HG03442 (cell line): ENCODE measurements at regions not wholly inside any gene's neighbourhood (a gene's known extent, or its start where the extent isn't known, plus 50 kb on each side); places are given as distances from the start of the nearest gene placed in this dataset.
A peak's percentile ranks its signal among the peaks of the same experiment; 100 is the strongest.
"Not testable (repeated sequence)": the region's sequence is repeated elsewhere in the genome, so short reads cannot be mapped to it uniquely, and the experiment has no call there.

Experiments
- ATAC-seq: cut with Tn5 transposase; IDR thresholded peaks from one replicate; pipeline ENCODE4 v1.9.1; 2021; ENCODE audit warnings: mild to moderate bottlenecking, moderate library complexity; ENCODE audit not compliant: unreplicated experiment

DNA sequence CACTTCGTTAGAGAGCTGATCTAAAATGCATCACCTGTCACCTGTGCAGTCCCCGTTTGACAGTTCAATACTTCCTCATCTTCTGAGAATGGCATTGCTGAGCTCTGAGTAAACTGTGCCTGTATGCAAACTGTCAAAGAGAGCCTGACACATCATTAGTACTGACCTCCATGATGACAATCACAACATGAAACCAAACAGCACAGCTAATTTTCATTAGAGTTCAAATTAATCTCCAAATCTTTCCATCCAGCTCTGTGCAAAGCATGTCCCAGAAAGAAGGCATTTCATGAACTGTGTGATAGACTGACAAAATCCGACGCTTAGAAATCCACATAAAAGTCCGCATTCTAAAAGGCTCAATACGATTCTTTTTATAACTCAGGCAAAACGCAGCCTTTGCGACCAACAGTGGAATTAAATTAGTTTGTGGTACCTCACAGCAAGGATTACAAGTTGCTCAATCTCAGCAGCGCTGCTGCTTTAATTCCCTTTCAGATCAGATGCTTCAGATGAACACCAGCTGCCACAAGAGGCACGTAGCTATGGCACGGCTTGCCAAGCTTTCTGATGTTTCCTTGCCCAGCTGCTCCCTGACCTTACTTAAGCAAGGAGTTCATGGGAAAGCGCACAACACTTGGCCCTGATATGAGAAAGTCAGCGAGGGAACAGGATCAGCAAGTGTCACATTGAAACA lies 765.5 kb upstream of the PRMT6 start:
- no peak for ATAC-seq

DNA sequence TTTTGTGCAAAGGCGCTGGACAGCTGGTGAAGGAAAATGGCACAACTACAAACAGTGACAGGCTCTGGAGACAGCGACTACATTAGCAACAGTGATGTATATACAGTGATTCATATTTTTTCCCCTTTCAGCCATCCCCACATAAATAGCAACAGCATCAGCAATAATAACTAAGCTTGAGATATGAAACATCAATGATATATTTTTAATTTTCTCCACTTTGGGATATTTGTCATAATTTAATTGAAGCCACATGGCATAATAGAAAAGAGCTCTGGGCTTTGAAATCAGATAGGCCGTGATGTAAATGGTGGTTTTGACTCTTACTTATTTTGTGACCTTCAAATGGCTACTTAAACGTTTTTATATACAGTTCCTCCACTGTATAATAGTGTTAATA lies 764.3 kb upstream of the PRMT6 start:
- ATAC-seq = no peak

- no peak for ATAC-seq
Observed at GRCh38 chr1:106296431-106296830, 760.0 kb upstream of the PRMT6 start.

DNA sequence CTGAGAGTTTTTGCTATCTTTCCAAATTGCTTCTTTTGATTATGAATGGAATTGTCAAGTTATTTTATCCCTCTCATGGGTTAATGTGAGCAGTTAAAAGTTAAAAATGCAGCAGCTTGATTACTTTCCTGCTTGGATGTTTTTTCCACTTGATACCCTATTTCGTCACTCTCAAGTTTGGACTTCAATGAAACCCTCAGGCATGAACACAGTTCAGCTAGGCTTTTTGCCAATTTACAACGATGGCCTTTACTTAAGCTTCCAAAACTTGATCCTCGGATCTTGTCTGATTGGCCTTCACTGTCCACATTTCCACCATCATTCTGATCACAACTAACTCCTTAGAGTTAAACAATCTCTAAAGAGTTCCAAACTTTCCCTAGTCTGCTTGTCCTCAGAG lies 752.4 kb upstream of the PRMT6 start:
- no peak for ATAC-seq

DNA sequence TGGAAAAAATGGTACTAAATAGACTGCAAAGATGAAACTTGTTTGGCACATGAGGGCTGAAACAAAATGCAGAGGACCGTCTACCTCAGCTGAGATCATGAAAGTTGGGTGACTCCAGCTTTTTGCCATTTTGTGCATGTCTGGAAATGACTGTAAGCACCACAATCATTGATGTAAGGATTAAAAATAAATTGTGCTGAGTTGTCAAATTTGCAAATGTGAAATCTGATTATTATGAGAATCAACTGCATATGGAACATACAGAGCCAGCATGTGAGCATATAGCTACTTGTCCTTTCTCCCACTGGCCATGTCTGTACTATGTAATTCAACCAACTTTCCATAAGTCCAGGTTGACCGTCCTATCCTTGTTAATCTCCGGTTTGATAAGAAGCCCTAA lies 736.9 kb upstream of the PRMT6 start:
- no peak for ATAC-seq

DNA sequence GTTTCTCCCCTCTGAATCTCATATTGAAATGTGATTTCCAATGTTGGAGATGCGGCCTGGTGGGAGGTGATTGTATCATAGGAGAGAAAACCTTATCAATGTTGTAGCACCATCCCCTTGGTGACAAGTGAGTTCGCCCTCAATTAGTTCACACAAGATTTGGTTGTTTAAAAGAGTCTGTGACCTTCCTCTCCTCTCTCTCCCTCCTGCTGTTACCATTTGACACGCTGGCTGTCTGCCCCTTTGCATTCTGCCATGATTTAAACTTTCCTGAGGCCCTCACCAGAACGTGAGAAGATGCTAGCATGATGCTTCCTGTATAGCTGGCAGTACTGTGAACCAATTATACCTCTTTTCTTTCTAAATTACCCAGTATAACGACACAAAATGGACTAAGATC lies 730.9 kb upstream of the PRMT6 start:
- ATAC-seq = no peak

DNA sequence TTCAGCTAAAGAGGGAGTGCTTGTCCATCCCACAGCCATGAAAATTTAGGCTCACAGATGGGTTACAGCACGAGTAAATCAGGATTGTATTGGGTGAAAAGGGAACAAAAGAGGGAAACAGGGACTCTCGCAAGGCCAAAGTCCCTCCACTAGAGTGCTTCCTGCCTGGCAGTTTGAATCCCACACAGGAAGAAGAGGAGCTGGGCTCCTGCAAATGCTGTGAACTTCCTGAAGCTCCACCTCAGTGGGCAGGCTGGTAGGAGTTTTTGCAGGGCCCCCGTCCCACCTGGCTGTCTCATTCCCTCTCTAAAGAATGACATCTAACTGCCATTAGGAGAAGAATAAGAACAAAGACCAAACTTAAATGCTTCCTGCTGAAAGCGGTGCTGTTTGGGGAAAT lies 712.0 kb upstream of the PRMT6 start:
- ATAC-seq = no peak

GRCh38 chr1:106360252-106360651 lies 696.2 kb upstream of the PRMT6 start:
- peak; percentile 45 for ATAC-seq

DNA sequence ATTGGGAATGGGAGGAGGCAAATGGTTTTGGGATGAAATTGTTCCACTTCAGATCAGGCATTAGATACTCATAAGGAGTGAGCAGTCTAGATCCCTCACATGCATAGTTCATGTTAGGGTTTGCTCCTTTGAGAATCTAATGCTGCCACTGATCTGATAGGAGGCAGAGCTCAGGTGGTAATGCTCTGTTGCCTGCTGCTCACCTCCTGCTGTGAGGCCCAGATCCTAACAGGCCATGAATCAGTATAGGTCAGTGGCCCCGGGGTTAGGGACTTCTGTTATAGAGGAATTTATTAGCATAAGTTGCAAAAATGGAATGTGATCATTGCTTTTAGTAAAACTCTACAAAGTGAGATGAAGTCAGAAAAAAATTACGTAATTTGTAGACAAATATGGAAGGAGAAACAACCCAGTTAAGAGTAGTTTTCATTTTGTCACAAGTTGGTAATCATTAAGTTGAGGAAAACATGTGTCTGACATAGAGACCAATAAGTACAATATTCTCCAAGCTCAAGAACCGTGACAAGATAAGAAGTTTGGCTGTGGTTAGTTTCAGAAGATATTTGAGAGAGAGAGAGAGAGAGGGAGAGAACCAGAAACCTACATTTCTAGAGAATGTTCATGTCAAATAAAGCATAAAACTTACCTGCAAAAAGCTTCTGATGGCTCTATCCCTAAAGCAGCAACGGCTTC lies 689.7 kb upstream of the PRMT6 start:
- ATAC-seq = no peak

DNA sequence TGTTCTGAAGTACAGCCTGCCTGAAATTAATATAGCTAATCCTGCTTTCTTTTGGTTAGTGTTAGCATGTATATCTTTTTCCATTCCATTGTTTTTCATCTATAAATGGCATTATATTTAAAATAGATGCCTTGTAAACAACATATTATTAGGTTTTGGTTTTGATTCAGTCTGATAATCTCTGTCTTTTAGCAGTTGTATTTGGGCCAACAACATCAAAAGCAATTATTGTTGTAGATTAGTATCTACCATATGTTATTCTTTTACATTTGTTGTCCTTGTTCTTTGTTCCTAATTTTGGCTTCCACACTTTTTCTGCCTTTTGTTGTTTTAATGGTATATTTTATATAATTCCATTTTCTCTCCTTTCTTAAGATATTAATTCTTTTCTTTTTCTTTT lies 678.2 kb upstream of the PRMT6 start:
- no peak for ATAC-seq

- no peak for ATAC-seq
Observed at GRCh38 chr1:106380772-106381171, 675.7 kb upstream of the PRMT6 start.

- not testable (repeated sequence) for ATAC-seq
Observed at GRCh38 chr1:106389160-106389559, 667.3 kb upstream of the PRMT6 start.

GRCh38 chr1:106393046-106393445 lies 663.4 kb upstream of the PRMT6 start:
- no peak for ATAC-seq

GRCh38 chr1:106396020-106396419 lies 660.5 kb upstream of the PRMT6 start:
- no peak for ATAC-seq

GRCh38 chr1:106398391-106398790 lies 658.1 kb upstream of the PRMT6 start:
- no peak for ATAC-seq

DNA sequence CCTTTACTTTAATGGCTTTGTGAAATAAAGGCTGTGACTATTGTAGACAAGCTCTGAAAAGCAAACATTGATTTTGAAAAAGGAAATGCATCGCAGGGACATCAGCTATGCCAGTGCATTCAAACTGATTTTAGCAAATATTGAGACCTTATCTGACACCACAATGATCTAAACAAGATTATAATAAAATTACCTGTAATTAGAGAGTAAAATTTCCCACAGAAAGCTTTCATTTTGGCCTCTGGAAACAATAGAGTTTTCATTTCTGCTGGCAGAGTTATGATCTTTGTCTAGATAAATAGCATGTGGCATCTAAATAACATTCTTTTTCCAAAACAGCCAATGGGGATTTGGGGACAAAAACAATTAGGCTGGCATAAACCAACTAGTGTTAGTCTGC lies 650.4 kb upstream of the PRMT6 start:
- ATAC-seq = no peak

GRCh38 chr1:106412321-106412720 lies 644.2 kb upstream of the PRMT6 start:
- not testable (repeated sequence) for ATAC-seq

- no peak for ATAC-seq
Observed at GRCh38 chr1:106435269-106435668, 621.2 kb upstream of the PRMT6 start.

GRCh38 chr1:106439475-106439874 lies 617.0 kb upstream of the PRMT6 start:
- ATAC-seq = no peak

DNA sequence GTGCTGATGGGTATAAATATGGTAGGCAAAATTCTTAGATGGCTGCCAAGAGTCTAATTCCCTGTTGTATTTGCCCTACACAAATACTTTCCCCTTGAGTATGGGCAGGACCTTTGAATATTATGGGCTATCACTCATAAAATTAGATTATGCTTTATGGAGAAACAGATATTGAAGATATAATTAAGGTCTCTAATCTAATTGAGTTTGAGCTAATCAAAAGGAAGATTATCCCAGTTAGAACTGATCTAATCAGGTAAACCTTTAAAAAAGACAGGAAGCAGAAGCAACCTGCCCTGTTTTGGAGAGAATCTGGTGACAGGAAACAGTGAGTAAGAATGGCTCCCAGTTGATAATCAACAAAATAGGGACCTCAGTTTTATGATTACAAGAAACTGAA lies 609.0 kb upstream of the PRMT6 start:
- ATAC-seq = no peak

DNA sequence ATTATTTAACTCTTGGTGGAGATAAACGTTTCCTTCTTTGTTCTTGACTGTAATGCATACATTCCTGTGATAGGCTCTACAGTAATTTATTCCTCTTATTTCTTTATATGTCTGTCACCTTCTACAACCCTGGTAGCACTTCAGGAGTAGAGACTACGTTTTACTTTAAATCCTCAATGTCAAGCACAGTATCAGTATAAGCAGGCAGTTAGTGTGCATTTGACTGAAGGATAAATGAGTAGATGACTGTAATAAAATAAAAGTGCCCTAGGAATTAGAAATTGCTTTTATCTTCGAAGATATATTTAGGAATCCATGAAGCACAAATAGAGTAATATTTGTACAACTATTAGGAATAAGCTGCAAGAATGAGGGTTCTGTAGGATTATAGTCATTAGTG lies 599.6 kb upstream of the PRMT6 start:
- no peak for ATAC-seq

DNA sequence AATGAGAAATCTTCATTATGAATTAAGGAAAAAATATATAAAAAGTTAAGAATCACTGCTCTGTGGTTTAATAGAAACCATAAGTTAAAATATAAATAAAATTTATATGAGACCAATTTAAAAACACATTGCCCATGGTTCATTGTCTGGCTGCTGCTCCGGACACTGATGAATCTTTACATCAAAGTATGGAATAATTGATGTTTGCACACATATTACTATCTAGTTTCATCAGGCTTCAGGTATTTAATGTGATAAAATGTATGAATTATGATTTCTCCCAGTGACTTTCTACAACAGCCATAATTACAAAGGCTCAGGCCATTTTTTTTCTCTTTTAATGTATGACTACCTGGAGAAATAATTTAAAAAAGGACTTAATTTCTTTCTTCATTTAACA lies 599.1 kb upstream of the PRMT6 start:
- no peak for ATAC-seq

GRCh38 chr1:106458866-106459265 lies 597.6 kb upstream of the PRMT6 start:
- ATAC-seq = no peak
